ENCODE measurements at regions not wholly inside any gene's neighbourhood (a gene's known extent, or its start where the extent isn't known, plus 50 kb on each side); places are given as distances from the start of the nearest gene placed in this dataset.

DNA sequence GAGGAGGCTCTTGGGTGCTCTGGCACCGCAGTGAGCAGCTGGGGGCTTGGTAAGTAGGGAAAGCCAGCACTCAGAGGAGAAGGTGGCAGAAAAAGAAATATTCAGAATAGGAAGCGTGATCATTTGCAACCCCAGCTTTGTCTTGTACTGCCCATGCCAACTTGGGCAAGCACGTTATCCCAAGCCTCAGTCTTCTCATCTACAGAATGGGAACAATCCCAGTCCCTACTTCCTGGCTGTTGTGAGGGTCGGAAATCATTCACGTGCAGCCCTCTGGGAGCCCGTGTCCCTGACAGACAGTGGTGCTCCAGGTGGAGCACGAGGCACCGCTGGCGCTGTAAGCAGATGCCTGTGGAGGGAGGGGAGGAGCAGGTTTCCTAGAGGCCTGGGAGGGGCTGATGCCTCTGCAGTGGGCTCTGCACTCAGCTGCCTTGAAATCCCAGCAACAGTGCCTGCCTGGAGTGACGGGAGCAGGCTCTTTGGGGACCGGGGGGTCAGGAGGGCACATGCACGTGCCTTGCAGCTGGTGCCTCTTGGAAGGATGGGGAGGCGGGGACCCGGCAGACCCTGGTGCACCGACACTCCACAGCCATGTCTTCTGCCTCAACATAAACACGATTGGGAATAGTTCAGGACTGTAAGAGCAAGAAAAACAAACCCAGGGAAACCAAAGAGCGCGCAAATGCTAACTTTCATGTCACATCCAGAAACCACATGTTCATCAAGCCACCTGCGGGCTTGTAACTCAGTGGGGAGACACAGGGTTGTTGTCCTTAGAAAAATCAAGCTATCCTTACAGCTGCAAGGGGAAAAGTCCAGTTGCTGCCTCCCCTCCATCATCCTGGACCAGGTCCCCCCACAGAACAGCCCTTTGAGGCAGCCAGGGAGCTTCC, 86.5 kb upstream of the DIO3 start:
- Mint-ChIP-seq H3K4me1 (ENCODE audit: low read depth in 2 of 2) (no peaks in the 10 kb centered on the region), H3K36me3 (ENCODE audit: insufficient read depth) (no peaks in the 10 kb centered on the region), H3K9me3 (no peaks in the 10 kb centered on the region), H3K27ac (no peak overlapping the region), H3K27me3 (peaks cover 52 to 82% of the 10 kb centered on the region in 2 donors), H3K4me3 (no peak overlapping the region)
- DNase-seq = no peak
- ATAC-seq (replicated peaks) = no peak

DNA sequence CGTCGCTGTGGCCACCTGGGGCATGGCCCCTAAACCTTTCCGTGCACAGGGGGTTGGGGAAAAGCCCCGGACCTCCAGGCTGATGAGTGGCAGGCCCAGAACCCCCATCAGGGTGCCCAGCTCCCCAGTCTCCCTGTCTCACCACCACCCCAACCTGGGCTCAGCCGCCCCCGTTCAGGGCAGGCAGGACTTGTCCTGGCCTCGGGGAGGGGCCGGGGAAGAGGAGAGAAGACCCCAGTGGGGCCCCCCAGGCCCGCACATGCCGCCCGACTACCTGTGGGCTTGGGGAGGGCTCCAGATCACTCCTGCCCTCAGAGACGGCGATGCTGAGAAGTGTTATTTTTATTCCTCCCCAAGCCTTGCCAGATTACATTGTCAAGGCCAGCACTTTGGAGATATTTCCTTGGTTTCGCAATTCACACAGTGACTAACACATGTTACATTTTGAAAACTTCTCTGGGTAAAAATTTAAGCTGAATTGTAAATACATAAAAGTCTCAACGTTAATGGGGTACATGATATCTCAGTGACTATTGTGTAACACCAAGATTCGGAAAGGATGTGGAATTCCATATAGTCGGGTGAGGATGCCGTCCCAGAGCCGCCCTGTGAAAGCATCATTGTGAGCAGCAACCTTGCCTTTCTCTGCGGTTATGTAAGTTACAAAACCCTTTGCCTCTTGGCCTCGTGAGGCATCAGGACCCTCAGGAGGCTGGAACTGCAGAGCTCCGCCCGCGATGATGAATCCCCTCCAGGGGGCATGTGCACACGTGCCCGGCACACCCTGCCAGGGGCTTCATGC, 85.6 kb upstream of the DIO3 start:
- Mint-ChIP-seq H3K4me3 (no peak overlapping the region), H3K36me3 (ENCODE audit: insufficient read depth) (no peaks in the 10 kb centered on the region), H3K27ac (no peak overlapping the region), H3K9me3 (no peaks in the 10 kb centered on the region), H3K27me3 (peaks cover 53 to 77% of the 10 kb centered on the region in 2 donors), H3K4me1 (ENCODE audit: low read depth in 2 of 2) (no peaks in the 10 kb centered on the region)
- DNase-seq = no peak
- no peak for ATAC-seq (replicated peaks)

DNA sequence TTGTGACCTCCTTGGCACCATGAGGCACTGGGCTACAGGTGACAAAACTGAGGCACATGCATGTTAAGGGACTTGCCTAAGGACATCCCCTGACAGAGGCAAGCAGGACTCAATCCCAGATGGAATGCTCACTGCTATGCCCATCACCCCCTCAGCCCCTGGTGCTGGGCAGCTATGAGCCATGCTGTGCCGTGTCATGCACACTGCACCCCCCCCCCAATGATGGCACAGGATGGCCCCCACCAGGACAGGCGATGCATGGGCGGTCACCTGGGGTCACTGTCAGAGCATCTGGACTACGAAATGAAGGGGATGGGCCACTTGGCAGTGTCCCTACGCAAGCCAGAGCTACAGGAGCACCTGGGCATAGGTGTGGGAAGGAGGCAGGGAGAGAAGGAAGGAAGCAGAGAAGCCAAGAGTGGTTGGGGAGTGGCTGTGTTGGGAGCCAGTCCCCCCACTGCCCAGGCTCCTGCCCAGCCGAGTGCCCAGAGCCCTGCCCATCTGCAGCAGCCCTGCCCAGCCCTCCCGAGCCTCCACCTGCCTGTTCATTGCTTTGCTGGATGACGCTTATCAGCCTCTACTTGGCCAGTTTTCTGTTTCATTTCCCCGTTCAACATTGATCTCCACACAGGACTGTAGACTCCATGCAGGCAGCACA, 84.9 kb upstream of the DIO3 start:
- H3K27ac Mint-ChIP-seq = no peak overlapping the region

DNA sequence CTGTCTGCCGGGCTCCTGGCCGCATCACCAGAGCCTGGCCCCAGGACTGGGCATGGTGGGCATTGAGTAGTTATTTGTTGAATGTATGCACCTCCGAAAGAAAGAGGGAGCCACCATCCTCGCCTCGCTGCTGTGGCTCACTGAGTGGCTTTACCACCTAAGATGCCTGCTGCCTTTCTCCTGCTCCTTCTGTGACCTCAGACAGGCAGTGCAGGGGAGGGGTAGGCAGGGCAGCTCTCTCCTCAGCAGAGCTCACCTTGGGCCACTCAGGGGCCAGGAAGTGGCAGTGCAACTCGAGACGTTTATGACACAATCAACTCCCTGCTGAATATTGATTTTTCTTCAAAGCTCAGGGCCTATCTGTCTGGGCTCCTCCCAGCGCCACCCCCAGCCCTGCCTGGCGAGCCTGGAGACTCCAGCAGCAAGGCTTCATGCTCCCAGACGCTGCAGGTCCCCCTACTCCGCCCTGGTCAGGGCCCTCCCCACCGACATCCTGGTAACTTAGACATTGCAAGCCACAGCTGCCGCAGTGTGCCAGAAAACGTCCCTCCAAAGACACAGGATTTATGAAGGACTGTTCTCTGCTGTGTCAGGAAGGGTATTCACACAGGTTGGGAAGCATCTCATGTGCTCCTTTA, 84.3 kb upstream of the DIO3 start:
- peaks cover 56 to 77% of the 10 kb centered on the region in 2 donors for H3K27me3 Mint-ChIP-seq

More for the DNA sequence above, 84.9 kb upstream of the DIO3 start:
- H3K4me1 Mint-ChIP-seq (ENCODE audit: low read depth in 2 of 2) = no peaks in the 10 kb centered on the region
- no peak overlapping the region for H3K4me3 Mint-ChIP-seq
- H3K36me3 Mint-ChIP-seq (ENCODE audit: insufficient read depth) = no peaks in the 10 kb centered on the region
- H3K9me3 Mint-ChIP-seq = no peaks in the 10 kb centered on the region
- DNase-seq (no peak), ATAC-seq (replicated peaks) (no peak)
- peaks cover 54 to 77% of the 10 kb centered on the region in 2 donors for H3K27me3 Mint-ChIP-seq

DNA sequence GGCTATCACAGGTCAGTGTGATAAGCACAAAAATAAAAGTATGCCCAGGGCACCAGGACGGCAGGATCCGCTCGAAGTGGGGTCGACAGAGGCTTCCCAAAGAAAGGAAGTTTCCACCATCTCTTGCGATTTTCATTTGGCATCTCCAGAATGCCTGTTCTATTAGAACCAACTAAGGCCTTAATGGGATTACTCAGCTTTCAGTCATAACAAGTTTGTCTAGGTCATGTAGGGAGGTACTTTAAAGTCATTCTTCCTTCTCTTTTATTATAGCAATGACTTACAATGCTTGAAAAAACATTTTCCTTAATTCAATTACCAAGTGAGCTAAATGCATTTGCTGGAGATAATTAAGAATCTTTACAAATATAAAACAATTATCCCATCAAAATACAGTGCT, 83.6 kb upstream of the DIO3 start:
- Mint-ChIP-seq H3K27ac (no peak overlapping the region), H3K27me3 (peaks cover 62 to 81% of the 10 kb centered on the region in 2 donors), H3K4me1 (ENCODE audit: low read depth in 2 of 2) (no peaks in the 10 kb centered on the region)

More for the DNA sequence above, 84.3 kb upstream of the DIO3 start:
- no peak for DNase-seq
- no peaks in the 10 kb centered on the region for H3K36me3 Mint-ChIP-seq (ENCODE audit: insufficient read depth)
- no peaks in the 10 kb centered on the region for H3K4me1 Mint-ChIP-seq (ENCODE audit: low read depth in 2 of 2)
- no peak overlapping the region for H3K4me3 Mint-ChIP-seq
- no peak overlapping the region for H3K27ac Mint-ChIP-seq
- ATAC-seq (replicated peaks) = no peak
- no peaks in the 10 kb centered on the region for H3K9me3 Mint-ChIP-seq

DNA sequence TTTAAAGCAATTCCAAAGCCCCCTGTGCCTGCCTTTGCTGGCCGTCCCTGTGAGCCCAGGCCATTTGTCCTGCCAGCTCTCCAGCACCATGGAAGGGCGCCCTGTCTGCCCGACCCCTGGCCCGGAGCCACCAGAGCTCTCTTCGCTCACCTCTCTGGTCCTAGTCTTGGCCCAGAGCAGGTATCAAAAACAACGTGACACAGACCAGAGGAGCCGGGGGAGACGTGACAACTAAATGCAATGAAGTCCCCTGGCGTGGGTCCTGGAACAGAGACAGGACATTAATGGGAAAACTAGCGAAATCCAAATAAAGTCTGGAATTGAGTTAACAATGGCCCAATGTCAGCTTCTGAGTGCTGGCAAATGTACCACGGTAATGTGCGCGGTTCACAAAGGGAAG, 83.2 kb upstream of the DIO3 start:
- no peak for DNase-seq
- Mint-ChIP-seq H3K4me1 (ENCODE audit: low read depth in 2 of 2) (no peaks in the 10 kb centered on the region), H3K27me3 (peaks cover 67 to 78% of the 10 kb centered on the region in 2 donors), H3K4me3 (no peak overlapping the region), H3K27ac (no peak overlapping the region), H3K9me3 (no peaks in the 10 kb centered on the region), H3K36me3 (ENCODE audit: insufficient read depth) (no peaks in the 10 kb centered on the region)
- ATAC-seq (replicated peaks) = no peak

More for the DNA sequence above, 83.6 kb upstream of the DIO3 start:
- DNase-seq (no peak), ATAC-seq (replicated peaks) (no peak)
- no peak overlapping the region for H3K4me3 Mint-ChIP-seq
- no peaks in the 10 kb centered on the region for H3K36me3 Mint-ChIP-seq (ENCODE audit: insufficient read depth)
- no peaks in the 10 kb centered on the region for H3K9me3 Mint-ChIP-seq

DNA sequence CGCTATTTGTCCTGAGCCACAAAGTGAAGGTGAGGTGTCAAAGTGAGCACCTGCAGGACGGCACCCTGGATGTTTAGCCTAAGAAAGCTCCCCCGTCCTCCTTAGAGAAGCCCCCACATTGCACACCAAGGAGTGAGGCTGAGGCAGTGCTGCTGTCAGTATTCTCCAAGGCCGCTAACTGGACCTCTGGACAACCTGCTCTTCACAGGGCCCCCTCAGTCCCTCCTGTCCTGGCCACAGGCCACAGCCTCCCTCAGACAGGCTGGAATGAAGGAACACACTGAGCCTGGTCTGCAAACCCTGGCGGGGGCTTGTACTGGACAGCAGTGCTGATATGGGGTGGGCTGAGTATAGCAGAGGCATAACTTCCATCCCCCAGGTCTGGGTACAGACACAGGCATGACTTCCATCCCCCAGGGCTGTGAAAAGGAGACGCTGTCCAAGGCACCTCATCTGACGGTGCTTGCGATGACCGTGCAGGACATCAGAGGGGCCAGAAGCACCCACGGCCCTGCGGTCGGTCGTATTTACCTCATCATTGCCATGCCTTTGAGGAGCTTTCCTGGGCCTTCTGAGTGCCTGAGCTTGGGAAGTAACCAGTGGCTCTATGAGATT, 82.4 kb upstream of the DIO3 start:
- Mint-ChIP-seq H3K4me1 (ENCODE audit: low read depth in 2 of 2) (no peaks in the 10 kb centered on the region), H3K27ac (no peak overlapping the region), H3K9me3 (peaks cover 0 to 2% of the 10 kb centered on the region in 2 donors), H3K36me3 (ENCODE audit: insufficient read depth) (no peaks in the 10 kb centered on the region), H3K27me3 (peaks cover 71 to 75% of the 10 kb centered on the region in 2 donors), H3K4me3 (no peak overlapping the region)
- DNase-seq = no peak
- no peak for ATAC-seq (replicated peaks)

DNA sequence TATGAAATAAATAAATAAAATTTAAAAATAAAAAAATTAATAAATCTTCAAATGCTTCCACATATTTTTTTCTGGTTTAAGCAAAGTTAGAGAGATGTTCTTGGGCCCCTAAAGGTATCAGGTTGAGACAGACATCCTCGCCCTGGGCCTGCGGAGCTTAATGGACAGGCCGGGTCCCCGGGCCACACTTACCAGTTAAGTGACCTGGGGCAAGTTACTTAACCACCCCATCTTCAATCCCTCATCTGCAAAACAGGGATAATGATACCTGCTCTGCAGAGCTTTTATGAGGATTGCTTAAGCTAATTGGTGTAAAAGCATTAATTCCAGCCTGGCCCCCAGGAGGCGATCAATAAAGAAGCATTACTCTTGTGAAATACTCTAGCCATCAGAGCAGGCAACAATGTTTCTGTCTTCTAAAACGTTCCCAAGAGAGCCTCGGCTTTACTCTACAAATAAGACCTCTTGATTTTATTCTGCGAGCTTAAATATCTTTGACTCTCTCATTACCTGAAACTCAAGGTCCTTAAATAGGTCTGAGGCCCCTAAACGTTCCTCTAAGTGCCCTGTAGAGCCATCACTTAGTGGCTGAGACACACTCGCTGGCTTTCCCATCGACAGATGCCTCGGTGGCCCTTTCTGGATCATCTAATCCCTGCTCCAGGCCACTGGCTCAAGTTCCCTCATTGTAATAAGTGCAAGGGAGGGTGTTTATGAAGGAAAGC, 81.1 kb upstream of the DIO3 start:
- no peaks in the 10 kb centered on the region for H3K4me1 Mint-ChIP-seq (ENCODE audit: low read depth in 2 of 2)
- ATAC-seq (replicated peaks) = no peak
- H3K36me3 Mint-ChIP-seq (ENCODE audit: insufficient read depth) = no peaks in the 10 kb centered on the region
- no peak for DNase-seq
- H3K4me3 Mint-ChIP-seq = no peak overlapping the region
- peaks cover 0 to 4% of the 10 kb centered on the region in 2 donors for H3K9me3 Mint-ChIP-seq
- H3K27me3 Mint-ChIP-seq = peaks cover 61 to 67% of the 10 kb centered on the region in 2 donors
- H3K27ac Mint-ChIP-seq = no peak overlapping the region

DNA sequence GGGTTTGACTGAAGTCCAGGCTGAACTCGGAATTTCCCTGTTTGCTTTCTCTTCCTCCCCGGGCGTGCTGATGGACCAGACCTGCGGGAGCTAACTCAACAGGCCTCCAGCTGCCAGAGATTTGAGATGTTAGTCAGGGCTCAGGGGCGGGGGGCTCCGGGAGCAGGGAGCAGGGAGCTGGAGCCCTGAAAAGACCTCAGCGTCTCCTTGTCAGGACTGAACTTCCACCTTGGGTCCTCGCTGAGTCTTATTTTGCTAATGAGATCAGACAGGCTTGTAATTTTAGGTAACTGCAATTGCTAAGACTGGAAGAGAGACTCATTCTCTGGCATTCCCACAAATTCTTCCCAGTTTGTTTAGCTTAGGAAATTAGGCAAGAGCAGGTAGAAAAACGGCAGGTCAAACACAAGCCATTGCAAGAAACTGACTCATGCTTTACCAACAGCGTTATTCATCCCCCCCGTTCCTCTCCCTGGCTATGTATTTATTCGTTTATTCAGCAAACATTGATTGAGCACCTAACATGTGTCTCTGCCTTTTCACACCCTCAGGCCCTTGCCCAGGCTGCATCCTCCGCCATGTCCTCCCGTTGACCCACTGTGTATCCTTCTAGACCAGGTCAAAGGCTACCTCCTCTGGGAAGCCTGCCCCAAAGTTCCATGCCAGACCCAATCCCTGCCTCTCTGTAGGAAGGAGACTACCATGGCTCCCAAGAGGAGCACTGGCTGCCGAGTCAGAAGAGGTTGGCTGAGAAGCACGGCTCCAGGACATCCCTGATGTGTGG, 80.4 kb upstream of the DIO3 start:
- H3K9me3 Mint-ChIP-seq = peaks cover 0 to 7% of the 10 kb centered on the region in 2 donors
- ATAC-seq (replicated peaks) (no peak), DNase-seq (no peak)
- H3K4me3 Mint-ChIP-seq = no peak overlapping the region
- no peaks in the 10 kb centered on the region for H3K36me3 Mint-ChIP-seq (ENCODE audit: insufficient read depth)
- H3K4me1 Mint-ChIP-seq (ENCODE audit: low read depth in 2 of 2) = no peaks in the 10 kb centered on the region
- H3K27ac Mint-ChIP-seq = no peak overlapping the region
- H3K27me3 Mint-ChIP-seq = peaks cover 59 to 60% of the 10 kb centered on the region in 2 donors

DNA sequence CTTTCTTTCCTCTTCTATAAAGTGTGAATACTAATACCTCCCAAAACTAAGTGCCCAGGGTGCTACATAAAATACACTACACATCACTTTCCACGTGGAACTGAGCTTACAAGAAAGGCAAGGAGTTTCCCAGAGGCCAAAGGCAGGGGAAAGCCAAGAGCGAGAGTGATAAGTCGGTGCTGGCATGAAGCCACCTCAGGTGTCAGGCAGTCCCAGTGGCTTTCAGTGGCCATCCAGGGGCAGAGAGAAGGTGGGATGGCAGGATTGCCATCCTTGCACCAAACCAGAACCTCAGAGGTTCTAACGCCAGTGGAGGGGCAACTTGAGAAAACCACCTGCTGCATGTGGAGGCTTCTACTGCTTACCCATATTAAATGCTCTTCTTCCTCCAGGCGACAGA, 79.7 kb upstream of the DIO3 start:
- Mint-ChIP-seq H3K27ac (no peak overlapping the region), H3K36me3 (ENCODE audit: insufficient read depth) (no peaks in the 10 kb centered on the region), H3K9me3 (peaks cover 0 to 7% of the 10 kb centered on the region in 2 donors), H3K4me1 (ENCODE audit: low read depth in 2 of 2) (no peaks in the 10 kb centered on the region), H3K27me3 (peaks cover 53 to 54% of the 10 kb centered on the region in 2 donors), H3K4me3 (no peak overlapping the region)
- ATAC-seq (replicated peaks) = no peak
- no peak for DNase-seq

DNA sequence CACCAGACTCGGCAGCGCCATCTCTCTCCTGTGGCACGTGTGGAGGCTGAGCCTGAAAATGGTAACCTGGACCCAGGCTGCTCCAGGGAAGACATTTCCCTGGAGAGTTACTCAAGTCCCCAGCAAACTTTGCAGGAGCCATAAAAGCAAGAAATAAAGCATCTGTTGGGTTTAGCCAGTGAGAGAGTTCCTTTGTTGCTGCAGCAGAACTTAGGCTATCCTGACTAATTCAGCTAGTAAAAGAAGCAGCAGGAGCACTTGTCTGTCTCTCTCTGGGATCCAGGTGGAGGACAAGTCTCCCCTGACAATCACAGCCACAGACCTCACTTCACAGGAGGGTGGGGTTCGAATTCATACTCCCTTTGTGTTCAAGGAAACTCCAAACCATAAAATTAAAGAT, 79.2 kb upstream of the DIO3 start:
- Mint-ChIP-seq H3K36me3 (ENCODE audit: insufficient read depth) (no peaks in the 10 kb centered on the region), H3K27me3 (peaks cover 48 to 49% of the 10 kb centered on the region in 2 donors), H3K4me3 (no peak overlapping the region), H3K27ac (no peak overlapping the region), H3K9me3 (peaks cover 0 to 8% of the 10 kb centered on the region in 2 donors), H3K4me1 (ENCODE audit: low read depth in 2 of 2) (no peaks in the 10 kb centered on the region)
- DNase-seq (no peak), ATAC-seq (replicated peaks) (no peak)

DNA sequence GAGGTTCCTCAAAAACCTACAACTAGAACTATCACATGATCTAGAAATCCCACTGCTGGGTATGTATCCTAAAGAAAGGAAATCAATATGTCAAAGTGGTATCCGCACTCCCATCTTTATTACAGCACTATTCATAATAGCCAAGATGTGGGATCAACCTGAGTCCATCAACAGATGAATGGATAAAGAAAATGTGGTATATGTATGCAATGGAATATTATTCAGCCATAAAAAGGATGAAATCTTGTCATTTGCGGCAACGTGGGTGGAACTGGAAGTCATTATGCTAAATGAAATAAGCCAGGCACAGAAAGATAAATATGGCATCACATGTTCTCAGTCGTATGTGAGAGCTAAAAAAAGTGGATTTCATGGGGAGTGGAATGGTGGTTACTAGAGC, 77.5 kb upstream of the DIO3 start:
- no peaks in the 10 kb centered on the region for H3K36me3 Mint-ChIP-seq (ENCODE audit: insufficient read depth)
- ATAC-seq (replicated peaks) (no peak), DNase-seq (no peak)
- H3K4me1 Mint-ChIP-seq (ENCODE audit: low read depth in 2 of 2) = no peaks in the 10 kb centered on the region
- H3K4me3 Mint-ChIP-seq = no peak overlapping the region
- H3K27me3 Mint-ChIP-seq = peaks cover 48 to 54% of the 10 kb centered on the region in 2 donors
- H3K27ac Mint-ChIP-seq = no peak overlapping the region
- H3K9me3 Mint-ChIP-seq = peaks cover 0 to 8% of the 10 kb centered on the region in 2 donors
